HCT116 (cell line): ENCODE measurements at regions not wholly inside any gene's neighbourhood (a gene's known extent, or its start where the extent isn't known, plus 50 kb on each side); places are given as distances from the start of the nearest gene placed in this dataset.
"Not testable (repeated sequence)": the region's sequence is repeated elsewhere in the genome, so short reads cannot be mapped to it uniquely, and the experiment has no call there.

Source experiments
- EZH2 ChIP-seq: fragments of 200-600 bp; sonication (generic); IDR thresholded peaks from 2 replicates; pipeline ENCODE4 v1.6.1; 2017; ENCODE audit warnings: antibody characterized with exemption, mixed run types
- FOSL1 ChIP-seq: IDR thresholded peaks from 2 replicates; pipeline ENCODE4 v1.6.1; 2012; ENCODE audit warnings: low read depth
- JUND ChIP-seq: IDR thresholded peaks from 2 replicates; pipeline ENCODE4 v1.6.1; 2012
- POLR2A ChIP-seq: IDR thresholded peaks from 2 replicates; pipeline ENCODE4 v1.7.0; 2011; ENCODE audit warnings: borderline replicate concordance; ENCODE audit not compliant: insufficient read depth, insufficient read length; ENCODE audit errors: extremely low read depth
- POLR2AphosphoS5 ChIP-seq: IDR thresholded peaks from 2 replicates; pipeline ENCODE4 v1.6.1; 2011; ENCODE audit warnings: mild to moderate bottlenecking, low read depth, low read length, moderate library complexity
- SIN3A ChIP-seq: IDR thresholded peaks from 2 replicates; pipeline ENCODE4 v1.6.1; 2012; ENCODE audit warnings: low read depth
- SRF ChIP-seq: IDR thresholded peaks from 2 replicates; pipeline ENCODE4 v1.6.1; 2012; ENCODE audit warnings: low read depth
- YY1 ChIP-seq: IDR thresholded peaks from 2 replicates; pipeline ENCODE4 v1.6.1; 2011; ENCODE audit warnings: low read length, low read depth, moderate library complexity, mild to moderate bottlenecking; ENCODE audit not compliant: insufficient replicate concordance; ENCODE audit errors: extremely low read depth
- TF ChIP-seq, protein P1 (sequence below), 3 experiments: fragments of 200-600 bp in 1 of 3; sonication (generic) in 1 of 3; IDR thresholded peaks in 2 of 3; conservative IDR thresholded peaks in 1 of 3; 2 replicates each; pipeline ENCODE4 v1.5.1; 2012 to 2017; ENCODE audit warnings: low read depth in 2 of 3, low read length in 2 of 3, antibody characterized with exemption in 1 of 3, borderline replicate concordance in 1 of 3, control low read depth in 1 of 3, mild to moderate bottlenecking in 1 of 3, mixed read lengths in 1 of 3, mixed run types in 1 of 3, moderate library complexity in 1 of 3; ENCODE audit not compliant: insufficient read depth in 1 of 3
- TF ChIP-seq, protein P2 (sequence below): IDR thresholded peaks from 2 replicates; pipeline ENCODE4 v1.6.1; 2012
- TF ChIP-seq, protein P3 (sequence below): IDR thresholded peaks from 2 replicates; pipeline ENCODE4 v1.6.1; 2011; ENCODE audit warnings: mild to moderate bottlenecking, low read length, moderate library complexity; ENCODE audit not compliant: insufficient replicate concordance; ENCODE audit errors: extremely low read depth

DNA sequence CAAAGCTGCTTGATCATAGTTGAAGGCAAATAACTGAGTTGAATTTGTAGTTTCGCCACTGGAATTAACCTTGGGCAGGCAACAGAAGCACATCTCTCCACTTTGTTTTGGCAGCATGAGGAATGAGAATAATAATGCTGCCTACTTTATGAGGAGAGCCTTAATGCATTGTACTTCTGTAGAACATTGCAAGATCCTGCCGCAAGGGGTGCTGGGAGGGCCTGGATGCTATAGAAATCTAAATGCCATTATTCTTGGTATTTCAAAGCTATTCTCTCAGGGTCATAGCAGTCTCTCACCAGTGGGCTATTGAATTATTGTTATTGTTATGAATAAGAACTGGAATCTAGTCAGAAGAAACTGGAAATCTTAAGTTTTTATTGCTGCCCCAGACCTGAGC is 1715.4 kb downstream of the KHDRBS2 start:
- TF ChIP-seq SRF, SIN3A, POLR2A, EZH2, FOSL1, YY1, JUND, POLR2AphosphoS5: not testable (repeated sequence)
- TF ChIP-seq, protein P1, sequence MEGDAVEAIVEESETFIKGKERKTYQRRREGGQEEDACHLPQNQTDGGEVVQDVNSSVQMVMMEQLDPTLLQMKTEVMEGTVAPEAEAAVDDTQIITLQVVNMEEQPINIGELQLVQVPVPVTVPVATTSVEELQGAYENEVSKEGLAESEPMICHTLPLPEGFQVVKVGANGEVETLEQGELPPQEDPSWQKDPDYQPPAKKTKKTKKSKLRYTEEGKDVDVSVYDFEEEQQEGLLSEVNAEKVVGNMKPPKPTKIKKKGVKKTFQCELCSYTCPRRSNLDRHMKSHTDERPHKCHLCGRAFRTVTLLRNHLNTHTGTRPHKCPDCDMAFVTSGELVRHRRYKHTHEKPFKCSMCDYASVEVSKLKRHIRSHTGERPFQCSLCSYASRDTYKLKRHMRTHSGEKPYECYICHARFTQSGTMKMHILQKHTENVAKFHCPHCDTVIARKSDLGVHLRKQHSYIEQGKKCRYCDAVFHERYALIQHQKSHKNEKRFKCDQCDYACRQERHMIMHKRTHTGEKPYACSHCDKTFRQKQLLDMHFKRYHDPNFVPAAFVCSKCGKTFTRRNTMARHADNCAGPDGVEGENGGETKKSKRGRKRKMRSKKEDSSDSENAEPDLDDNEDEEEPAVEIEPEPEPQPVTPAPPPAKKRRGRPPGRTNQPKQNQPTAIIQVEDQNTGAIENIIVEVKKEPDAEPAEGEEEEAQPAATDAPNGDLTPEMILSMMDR (IDR thresholded peaks at IDR 0.05 in 2 of 3, conservative IDR thresholded peaks at IDR 0.05 in 1 of 3; ENCODE audit: borderline replicate concordance in 1 of 3, insufficient read depth in 1 of 3, low read depth in 2 of 3, low read length in 2 of 3) = not testable (repeated sequence)
- TF ChIP-seq, protein P2, sequence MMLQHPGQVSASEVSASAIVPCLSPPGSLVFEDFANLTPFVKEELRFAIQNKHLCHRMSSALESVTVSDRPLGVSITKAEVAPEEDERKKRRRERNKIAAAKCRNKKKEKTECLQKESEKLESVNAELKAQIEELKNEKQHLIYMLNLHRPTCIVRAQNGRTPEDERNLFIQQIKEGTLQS = not testable (repeated sequence)
- TF ChIP-seq, protein P3, sequence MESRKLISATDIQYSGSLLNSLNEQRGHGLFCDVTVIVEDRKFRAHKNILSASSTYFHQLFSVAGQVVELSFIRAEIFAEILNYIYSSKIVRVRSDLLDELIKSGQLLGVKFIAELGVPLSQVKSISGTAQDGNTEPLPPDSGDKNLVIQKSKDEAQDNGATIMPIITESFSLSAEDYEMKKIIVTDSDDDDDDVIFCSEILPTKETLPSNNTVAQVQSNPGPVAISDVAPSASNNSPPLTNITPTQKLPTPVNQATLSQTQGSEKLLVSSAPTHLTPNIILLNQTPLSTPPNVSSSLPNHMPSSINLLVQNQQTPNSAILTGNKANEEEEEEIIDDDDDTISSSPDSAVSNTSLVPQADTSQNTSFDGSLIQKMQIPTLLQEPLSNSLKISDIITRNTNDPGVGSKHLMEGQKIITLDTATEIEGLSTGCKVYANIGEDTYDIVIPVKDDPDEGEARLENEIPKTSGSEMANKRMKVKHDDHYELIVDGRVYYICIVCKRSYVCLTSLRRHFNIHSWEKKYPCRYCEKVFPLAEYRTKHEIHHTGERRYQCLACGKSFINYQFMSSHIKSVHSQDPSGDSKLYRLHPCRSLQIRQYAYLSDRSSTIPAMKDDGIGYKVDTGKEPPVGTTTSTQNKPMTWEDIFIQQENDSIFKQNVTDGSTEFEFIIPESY = not testable (repeated sequence)
